Jurkat, Clone E6-1 (cell line): ENCODE measurements at regions not wholly inside any gene's neighbourhood (a gene's known extent, or its start where the extent isn't known, plus 50 kb on each side); places are given as distances from the start of the nearest gene placed in this dataset.

Experiments
- DNase-seq: peaks from one replicate; pipeline ENCODE4 v3.0.0-alpha.2; 2011; ENCODE audit warnings: low read depth, low spot score
- H3K4me3 ChIP-seq: 2 replicates; pipeline ENCODE4 v1.5.1; 2011; ENCODE audit warnings: mild to moderate bottlenecking, low read length, control low read depth, moderate library complexity

GRCh38 chr11:127412234-127412633, 411.7 kb upstream of the KIRREL3 start:
- no peak for DNase-seq
- no peak overlapping the region for H3K4me3 ChIP-seq

GRCh38 chr11:127411283-127411682, 410.7 kb upstream of the KIRREL3 start:
- no peak overlapping the region for H3K4me3 ChIP-seq
- DNase-seq: no peak

- no peak for DNase-seq
- H3K4me3 ChIP-seq: no peak overlapping the region
Observed at GRCh38 chr11:127395034-127395433, 394.5 kb upstream of the KIRREL3 start.

- no peak overlapping the region for H3K4me3 ChIP-seq
- DNase-seq: no peak
Observed at GRCh38 chr11:127393460-127393997, 393.0 kb upstream of the KIRREL3 start.

GRCh38 chr11:127392575-127392974, 392.0 kb upstream of the KIRREL3 start:
- no peak for DNase-seq
- H3K4me3 ChIP-seq: no peak overlapping the region

GRCh38 chr11:127390465-127390864, 389.9 kb upstream of the KIRREL3 start:
- no peak overlapping the region for H3K4me3 ChIP-seq
- DNase-seq: no peak

GRCh38 chr11:127385071-127385470, 384.5 kb upstream of the KIRREL3 start:
- no peak overlapping the region for H3K4me3 ChIP-seq
- no peak for DNase-seq

GRCh38 chr11:127383026-127383425, 382.5 kb upstream of the KIRREL3 start:
- H3K4me3 ChIP-seq: no peak overlapping the region
- DNase-seq: no peak

- no peak for DNase-seq
- no peak overlapping the region for H3K4me3 ChIP-seq
Observed at GRCh38 chr11:127381247-127381646, 380.7 kb upstream of the KIRREL3 start.

- H3K4me3 ChIP-seq: no peak overlapping the region
- DNase-seq: no peak
Observed at GRCh38 chr11:127379686-127380085, 379.1 kb upstream of the KIRREL3 start.

- no peak overlapping the region for H3K4me3 ChIP-seq
- DNase-seq: no peak
Observed at GRCh38 chr11:127376301-127376700, 375.7 kb upstream of the KIRREL3 start.

GRCh38 chr11:127369356-127369755, 368.8 kb upstream of the KIRREL3 start:
- no peak for DNase-seq
- H3K4me3 ChIP-seq: no peak overlapping the region

- no peak for DNase-seq
- H3K4me3 ChIP-seq: no peak overlapping the region
Observed at GRCh38 chr11:127362754-127363308, 362.3 kb upstream of the KIRREL3 start.

- DNase-seq: no peak
Observed at GRCh38 chr11:127358160-127358559, 357.6 kb upstream of the KIRREL3 start.

GRCh38 chr11:127350476-127350875, 349.9 kb upstream of the KIRREL3 start:
- no peak overlapping the region for H3K4me3 ChIP-seq
- no peak for DNase-seq

More at GRCh38 chr11:127358160-127358559, 357.6 kb upstream of the KIRREL3 start:
- no peak overlapping the region for H3K4me3 ChIP-seq

- peak; percentile 9 for DNase-seq
- no peak overlapping the region for H3K4me3 ChIP-seq
Observed at GRCh38 chr11:127345819-127346459, 345.4 kb upstream of the KIRREL3 start.

- DNase-seq: peak; percentile 0
- no peak overlapping the region for H3K4me3 ChIP-seq
Observed at GRCh38 chr11:127340438-127340837, 339.9 kb upstream of the KIRREL3 start.

GRCh38 chr11:127339376-127339775, 338.8 kb upstream of the KIRREL3 start:
- no peak overlapping the region for H3K4me3 ChIP-seq
- DNase-seq: no peak

GRCh38 chr11:127338380-127339259, 338.1 kb upstream of the KIRREL3 start:
- DNase-seq: no peak

GRCh38 chr11:127334466-127334865, 333.9 kb upstream of the KIRREL3 start:
- DNase-seq: no peak
- no peak overlapping the region for H3K4me3 ChIP-seq

More at GRCh38 chr11:127338380-127339259, 338.1 kb upstream of the KIRREL3 start:
- no peak overlapping the region for H3K4me3 ChIP-seq
